Vagina (tissue), 2 donors: ENCODE measurements at regions not wholly inside any gene's neighbourhood (a gene's known extent, or its start where the extent isn't known, plus 50 kb on each side); places are given as distances from the start of the nearest gene placed in this dataset.

Experiments used
- DNase-seq, 2 donors: peaks; one replicate each; pipeline ENCODE4 v3.0.0-alpha.2; 2017; ENCODE audit errors: extremely low spot score in 2 of 2
- H3K27ac ChIP-seq: fragments of 200-600 bp; sonication (generic); one replicate; pipeline ENCODE4 v1.5.1; 2019
- H3K27me3 ChIP-seq: fragments of 200-600 bp; sonication (generic); one replicate; pipeline ENCODE4 v1.5.1; 2019
- H3K36me3 ChIP-seq, 2 donors: fragments of 200-600 bp; sonication (generic); one replicate each; pipeline ENCODE4 v1.5.1; 2017 to 2019
- H3K4me1 ChIP-seq: fragments of 200-600 bp; sonication (generic); one replicate; pipeline ENCODE4 v1.5.1; 2019
- H3K4me3 ChIP-seq, 2 donors: fragments of 200-600 bp; sonication (generic); 1 replicate in 1 of 2; 2 replicates in 1 of 2; pipeline ENCODE4 v1.5.1; 2016 to 2019
- H3K9me3 ChIP-seq: fragments of 200-600 bp; sonication (generic); one replicate; pipeline ENCODE4 v1.5.1; 2019
- POLR2A ChIP-seq, 2 donors: fragments of 450-650 bp; IDR thresholded peaks; one replicate each; pipeline ENCODE4 v1.6.1; 2017; ENCODE audit warnings: antibody characterized with exemption in 2 of 2, mild to moderate bottlenecking in 2 of 2, moderate library complexity in 2 of 2
- POLR2AphosphoS5 ChIP-seq, 2 donors: sonication (generic); formaldehyde crosslinking; IDR thresholded peaks; one replicate each; pipeline ENCODE4 v1.9.0; 2017; ENCODE audit warnings: antibody characterized with exemption in 2 of 2, mild to moderate bottlenecking in 2 of 2, low read depth in 1 of 2; ENCODE audit not compliant: insufficient read depth in 1 of 2
- intact Hi-C: fragments of 100-400 bp; cut with DNase I; formaldehyde crosslinking; loops from one replicate; pipeline ENCODE4 v1.15.1; 2023
- TF ChIP-seq, protein P1 (sequence below), 3 experiments: fragments of 450-650 bp in 2 of 3; fragments of 200-600 bp in 1 of 3; sonication (generic) in 1 of 3; IDR thresholded peaks; one replicate each; pipeline ENCODE4 v1.5.1; 2017 to 2019; ENCODE audit warnings: antibody characterized with exemption in 3 of 3, mild to moderate bottlenecking in 2 of 3, moderate library complexity in 2 of 3

DNA sequence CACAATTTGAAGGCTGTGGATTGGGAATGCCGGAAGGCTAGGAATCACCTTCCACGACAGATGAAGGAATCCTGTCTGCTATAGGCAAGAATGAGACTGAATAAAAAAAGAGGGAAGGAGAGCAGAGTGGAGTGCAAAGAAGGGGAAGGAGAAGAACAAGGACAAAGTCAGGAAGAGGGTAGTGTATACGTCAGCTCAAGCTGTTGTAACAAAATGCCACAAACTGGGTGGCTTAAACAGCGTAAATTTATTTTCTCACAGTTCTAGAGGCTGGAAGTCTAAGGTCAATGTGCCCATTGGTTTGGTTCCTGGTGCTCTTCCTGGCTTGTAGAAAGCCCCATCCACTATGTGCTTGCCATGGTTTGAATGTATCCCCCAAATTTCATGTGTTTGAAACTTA lies 104.5 kb downstream of the TTLL2 start:
- TF ChIP-seq POLR2A (IDR thresholded peaks at IDR 0.05): no peak
- TF ChIP-seq POLR2AphosphoS5 (IDR thresholded peaks at IDR 0.05; ENCODE audit: insufficient read depth in 1 of 2, low read depth in 1 of 2): no peak
- TF ChIP-seq, protein P1, sequence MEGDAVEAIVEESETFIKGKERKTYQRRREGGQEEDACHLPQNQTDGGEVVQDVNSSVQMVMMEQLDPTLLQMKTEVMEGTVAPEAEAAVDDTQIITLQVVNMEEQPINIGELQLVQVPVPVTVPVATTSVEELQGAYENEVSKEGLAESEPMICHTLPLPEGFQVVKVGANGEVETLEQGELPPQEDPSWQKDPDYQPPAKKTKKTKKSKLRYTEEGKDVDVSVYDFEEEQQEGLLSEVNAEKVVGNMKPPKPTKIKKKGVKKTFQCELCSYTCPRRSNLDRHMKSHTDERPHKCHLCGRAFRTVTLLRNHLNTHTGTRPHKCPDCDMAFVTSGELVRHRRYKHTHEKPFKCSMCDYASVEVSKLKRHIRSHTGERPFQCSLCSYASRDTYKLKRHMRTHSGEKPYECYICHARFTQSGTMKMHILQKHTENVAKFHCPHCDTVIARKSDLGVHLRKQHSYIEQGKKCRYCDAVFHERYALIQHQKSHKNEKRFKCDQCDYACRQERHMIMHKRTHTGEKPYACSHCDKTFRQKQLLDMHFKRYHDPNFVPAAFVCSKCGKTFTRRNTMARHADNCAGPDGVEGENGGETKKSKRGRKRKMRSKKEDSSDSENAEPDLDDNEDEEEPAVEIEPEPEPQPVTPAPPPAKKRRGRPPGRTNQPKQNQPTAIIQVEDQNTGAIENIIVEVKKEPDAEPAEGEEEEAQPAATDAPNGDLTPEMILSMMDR (IDR thresholded peaks at IDR 0.05): no peak
- Histone ChIP-seq H3K4me3 (no peak overlapping the region), H3K36me3 (no peaks in the 10 kb centered on the region), H3K27me3 (no peaks in the 10 kb centered on the region), H3K9me3 (no peaks in the 10 kb centered on the region), H3K4me1 (no peaks in the 10 kb centered on the region), H3K27ac (no peak overlapping the region)
- intact Hi-C loops: no loop called here
- no peak for DNase-seq

DNA sequence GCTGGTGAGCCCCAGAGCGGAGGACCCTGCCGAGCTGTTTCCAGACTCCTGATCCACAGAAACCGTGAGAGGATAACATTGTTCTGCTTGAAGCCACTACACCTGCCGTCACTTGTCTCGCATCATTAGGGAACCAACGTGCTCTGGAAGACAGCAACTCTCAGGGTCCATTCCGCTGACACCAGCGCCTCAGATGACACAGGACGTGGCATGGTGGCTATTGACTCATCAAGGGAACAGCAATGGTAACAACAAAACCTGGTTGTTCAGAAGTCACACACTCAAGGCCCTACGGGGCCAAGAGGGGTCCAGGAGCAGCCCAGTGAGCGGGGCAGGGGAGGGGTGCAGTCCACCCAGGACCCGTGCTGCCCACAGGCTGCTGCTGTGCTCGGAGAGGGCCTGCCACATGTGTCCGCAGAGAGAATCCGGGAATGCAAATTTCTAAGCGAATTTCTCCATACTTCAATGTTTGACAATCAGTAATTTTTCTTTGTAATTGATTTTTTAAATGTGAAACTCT lies 110.4 kb downstream of the TTLL2 start:
- Histone ChIP-seq H3K36me3 (no peaks in the 10 kb centered on the region), H3K4me1 (no peaks in the 10 kb centered on the region), H3K4me3 (no peak overlapping the region), H3K9me3 (no peaks in the 10 kb centered on the region), H3K27ac (no peak overlapping the region), H3K27me3 (no peaks in the 10 kb centered on the region)
- TF ChIP-seq, protein P1 (IDR thresholded peaks at IDR 0.05): no peak
- TF ChIP-seq POLR2AphosphoS5 (IDR thresholded peaks at IDR 0.05; ENCODE audit: insufficient read depth in 1 of 2, low read depth in 1 of 2): no peak
- TF ChIP-seq POLR2A (IDR thresholded peaks at IDR 0.05): no peak
- intact Hi-C loops: no loop called here
- DNase-seq: no peak

GRCh38 chr6:167437888-167438484 lies 113.1 kb downstream of the TTLL2 start:
- no peaks in the 10 kb centered on the region for H3K4me1 ChIP-seq
- no peak overlapping the region for H3K4me3 ChIP-seq
- DNase-seq: peak in 1 of 2 donors; percentile 62
- no peak for TF ChIP-seq POLR2AphosphoS5 (IDR thresholded peaks at IDR 0.05; ENCODE audit: insufficient read depth in 1 of 2, low read depth in 1 of 2)
- no peak for TF ChIP-seq POLR2A (IDR thresholded peaks at IDR 0.05)
- TF ChIP-seq, protein P1 (IDR thresholded peaks at IDR 0.05): no peak
- no peaks in the 10 kb centered on the region for H3K9me3 ChIP-seq
- intact Hi-C loops: no loop called here
- no peak overlapping the region for H3K27ac ChIP-seq
- no peaks in the 10 kb centered on the region for H3K27me3 ChIP-seq
- no peaks in the 10 kb centered on the region for H3K36me3 ChIP-seq

DNA sequence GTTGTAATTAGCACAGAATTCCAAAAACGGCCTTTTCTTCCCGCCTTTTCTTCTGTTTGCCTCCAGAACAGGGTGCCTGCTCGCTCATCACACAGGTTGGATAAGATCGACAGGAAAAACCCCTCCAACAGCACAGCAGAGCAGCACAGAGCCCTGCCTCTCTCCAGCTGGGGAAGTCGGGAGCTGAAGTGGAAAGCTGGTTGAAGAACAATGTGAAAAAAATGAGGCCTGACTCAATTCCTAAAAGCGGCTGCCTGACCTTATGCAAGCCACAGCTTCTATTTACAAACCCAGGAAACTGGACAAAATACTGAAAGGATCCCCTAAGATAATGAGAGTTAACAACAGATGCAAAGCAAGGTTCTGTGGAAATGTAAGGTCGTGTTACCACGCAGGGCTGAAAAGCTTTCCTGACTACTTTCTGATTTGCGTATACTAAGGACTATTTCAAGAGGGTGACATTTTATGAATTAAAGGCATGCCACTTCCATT lies 116.9 kb downstream of the TTLL2 start:
- H3K27me3 ChIP-seq: no peaks in the 10 kb centered on the region
- H3K4me3 ChIP-seq: no peak overlapping the region
- no peaks in the 10 kb centered on the region for H3K36me3 ChIP-seq
- H3K9me3 ChIP-seq: no peaks in the 10 kb centered on the region
- intact Hi-C loops: no loop called here
- no peaks in the 10 kb centered on the region for H3K4me1 ChIP-seq
- DNase-seq: peak in 1 of 2 donors; percentile 69
- H3K27ac ChIP-seq: no peak overlapping the region
- TF ChIP-seq POLR2A (IDR thresholded peaks at IDR 0.05): no peak
- TF ChIP-seq, protein P1 (IDR thresholded peaks at IDR 0.05): no peak
- no peak for TF ChIP-seq POLR2AphosphoS5 (IDR thresholded peaks at IDR 0.05; ENCODE audit: insufficient read depth in 1 of 2, low read depth in 1 of 2)

DNA sequence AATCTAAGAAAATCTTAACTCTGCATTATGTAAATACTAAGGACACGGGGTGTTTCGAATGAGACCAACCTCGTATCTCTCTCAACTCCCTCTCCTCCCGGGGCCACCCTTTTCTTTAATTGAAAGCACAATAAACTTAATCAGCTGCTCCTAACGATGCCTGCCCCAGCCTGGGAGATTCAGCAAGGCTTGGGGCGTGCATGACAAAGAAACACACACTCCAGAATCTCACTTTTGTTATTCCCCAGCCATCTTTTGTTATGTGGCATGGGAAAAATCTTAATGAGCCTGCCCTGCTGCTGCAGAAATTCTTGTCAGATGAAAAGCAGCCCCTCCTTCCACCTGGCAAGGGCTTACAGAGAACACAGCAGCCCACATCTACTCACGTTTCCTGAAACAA lies 117.4 kb downstream of the TTLL2 start:
- TF ChIP-seq, protein P1 (IDR thresholded peaks at IDR 0.05): no peak
- TF ChIP-seq POLR2AphosphoS5 (IDR thresholded peaks at IDR 0.05; ENCODE audit: insufficient read depth in 1 of 2, low read depth in 1 of 2): no peak
- TF ChIP-seq POLR2A (IDR thresholded peaks at IDR 0.05): no peak
- H3K9me3 ChIP-seq: no peaks in the 10 kb centered on the region
- H3K4me1 ChIP-seq: no peaks in the 10 kb centered on the region
- H3K27me3 ChIP-seq: no peaks in the 10 kb centered on the region
- no peak overlapping the region for H3K4me3 ChIP-seq
- intact Hi-C loops: no loop called here
- no peak overlapping the region for H3K27ac ChIP-seq
- H3K36me3 ChIP-seq: no peaks in the 10 kb centered on the region
- DNase-seq: no peak
